Choroid plexus epithelial cell (primary cell): ENCODE measurements at regions not wholly inside any gene's neighbourhood (a gene's known extent, or its start where the extent isn't known, plus 50 kb on each side); places are given as distances from the start of the nearest gene placed in this dataset.

Experiments
- DNase-seq: peaks from one replicate; pipeline ENCODE4 v3.0.0-alpha.2; 2010; ENCODE audit warnings: low read depth
- H3K4me3 ChIP-seq: 2 replicates; pipeline ENCODE4 v1.5.1; 2011; ENCODE audit warnings: low read depth, mild to moderate bottlenecking, control low read depth, low read length, moderate library complexity
- TF ChIP-seq, protein P1 (sequence below): conservative IDR thresholded peaks from 2 replicates; pipeline ENCODE4 v1.5.1; 2011; ENCODE audit warnings: low read depth, mild to moderate bottlenecking, control low read depth, inconsistent platforms, low read length, moderate library complexity

DNA sequence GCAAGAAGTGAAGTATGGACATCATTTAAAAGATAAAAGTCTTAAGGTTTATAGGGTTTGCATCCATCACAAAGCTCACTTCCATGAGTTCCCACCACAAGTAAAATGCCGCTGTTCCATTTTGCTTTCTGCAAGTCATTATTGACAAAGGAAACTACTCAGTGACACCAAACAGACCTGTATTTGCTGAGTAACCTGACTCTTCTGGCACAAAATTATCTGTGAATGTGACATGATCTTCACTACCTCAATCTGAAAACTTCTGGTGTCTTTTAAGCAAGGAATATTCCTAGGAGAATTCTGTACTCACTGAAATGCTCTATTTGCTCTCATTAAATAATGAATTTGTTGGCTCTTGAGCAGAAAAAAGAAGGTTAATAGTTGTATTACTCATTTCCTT lies 1077.4 kb upstream of the ADGRL4 start:
- TF ChIP-seq, protein P1, sequence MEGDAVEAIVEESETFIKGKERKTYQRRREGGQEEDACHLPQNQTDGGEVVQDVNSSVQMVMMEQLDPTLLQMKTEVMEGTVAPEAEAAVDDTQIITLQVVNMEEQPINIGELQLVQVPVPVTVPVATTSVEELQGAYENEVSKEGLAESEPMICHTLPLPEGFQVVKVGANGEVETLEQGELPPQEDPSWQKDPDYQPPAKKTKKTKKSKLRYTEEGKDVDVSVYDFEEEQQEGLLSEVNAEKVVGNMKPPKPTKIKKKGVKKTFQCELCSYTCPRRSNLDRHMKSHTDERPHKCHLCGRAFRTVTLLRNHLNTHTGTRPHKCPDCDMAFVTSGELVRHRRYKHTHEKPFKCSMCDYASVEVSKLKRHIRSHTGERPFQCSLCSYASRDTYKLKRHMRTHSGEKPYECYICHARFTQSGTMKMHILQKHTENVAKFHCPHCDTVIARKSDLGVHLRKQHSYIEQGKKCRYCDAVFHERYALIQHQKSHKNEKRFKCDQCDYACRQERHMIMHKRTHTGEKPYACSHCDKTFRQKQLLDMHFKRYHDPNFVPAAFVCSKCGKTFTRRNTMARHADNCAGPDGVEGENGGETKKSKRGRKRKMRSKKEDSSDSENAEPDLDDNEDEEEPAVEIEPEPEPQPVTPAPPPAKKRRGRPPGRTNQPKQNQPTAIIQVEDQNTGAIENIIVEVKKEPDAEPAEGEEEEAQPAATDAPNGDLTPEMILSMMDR: no peak
- DNase-seq: no peak
- no peak overlapping the region for H3K4me3 ChIP-seq

DNA sequence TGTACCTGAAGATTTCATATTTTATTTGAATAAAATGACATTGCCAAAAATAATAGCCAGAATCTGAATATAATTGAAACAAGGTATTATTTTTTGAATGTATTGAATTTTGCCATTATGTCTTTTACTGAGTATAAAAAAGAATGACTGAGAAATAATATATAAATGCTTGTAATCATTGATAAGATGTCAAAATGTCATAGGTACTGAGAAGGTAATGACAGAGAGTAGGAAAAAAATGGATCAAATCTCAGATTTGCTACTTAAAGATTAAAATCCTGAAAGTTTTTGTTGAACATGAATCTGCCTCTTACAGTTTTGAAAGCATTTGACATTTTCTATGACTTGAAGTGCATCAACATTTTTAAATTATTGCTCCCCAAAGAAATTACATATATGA lies 1069.9 kb upstream of the ADGRL4 start:
- no peak overlapping the region for H3K4me3 ChIP-seq
- TF ChIP-seq, protein P1: no peak
- DNase-seq: no peak

DNA sequence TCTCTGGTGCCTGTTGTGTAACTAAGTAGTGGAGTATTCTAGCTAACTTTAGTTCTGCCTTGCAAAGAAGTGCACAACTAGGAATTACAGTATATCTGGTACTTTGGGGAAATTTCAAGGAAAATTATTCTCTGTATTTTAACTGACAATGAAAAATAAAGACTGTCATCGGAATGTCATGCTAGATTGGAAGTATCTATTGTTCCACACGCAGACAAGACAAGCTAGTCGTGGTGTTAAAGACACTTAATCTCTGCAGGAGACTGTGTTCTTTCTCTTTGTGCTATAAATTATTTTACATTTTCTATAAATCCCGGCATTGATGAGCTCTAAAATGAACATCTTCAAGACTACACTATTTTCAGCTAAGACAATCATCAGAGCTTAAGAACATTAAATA lies 1068.8 kb upstream of the ADGRL4 start:
- TF ChIP-seq, protein P1: no peak
- DNase-seq: no peak
- H3K4me3 ChIP-seq: no peak overlapping the region

DNA sequence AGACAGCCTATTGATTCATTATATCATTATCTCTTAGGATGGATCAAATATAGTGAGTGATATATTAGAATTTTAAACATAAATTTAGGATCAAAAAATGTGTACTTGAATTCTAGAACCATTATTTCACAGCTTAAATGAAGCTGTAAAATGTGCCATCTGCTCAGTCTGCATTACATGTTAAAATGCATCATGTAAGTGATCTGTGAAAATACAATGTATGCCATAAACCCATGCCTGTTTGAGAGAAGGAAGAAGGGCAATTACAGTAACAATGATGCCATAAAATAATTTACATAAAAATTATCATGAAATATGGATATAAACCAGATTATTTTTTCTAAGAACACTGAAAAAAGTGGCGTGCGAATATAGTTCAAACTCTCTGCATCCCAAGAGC lies 1066.0 kb upstream of the ADGRL4 start:
- no peak overlapping the region for H3K4me3 ChIP-seq
- TF ChIP-seq, protein P1: no peak
- no peak for DNase-seq

DNA sequence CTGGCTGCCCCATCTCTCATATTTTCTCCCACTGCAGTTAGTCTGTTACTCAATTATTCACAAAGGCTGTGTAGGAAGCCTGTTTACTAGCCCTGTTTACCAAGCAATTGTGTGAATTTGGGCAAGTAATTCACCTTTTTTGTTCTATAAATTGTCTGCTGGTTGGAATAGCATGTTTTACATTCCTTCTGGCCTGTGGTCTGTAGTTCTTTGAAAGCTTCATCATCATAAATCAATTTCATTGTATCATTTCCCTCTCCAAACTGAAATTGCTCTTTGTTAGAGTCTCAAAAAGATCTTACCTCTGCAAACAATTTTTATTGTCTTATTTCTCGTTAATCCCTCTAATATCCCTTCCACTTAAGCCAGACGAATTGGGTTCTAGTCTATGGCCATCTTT lies 1059.5 kb upstream of the ADGRL4 start:
- DNase-seq: no peak
- TF ChIP-seq, protein P1: no peak
- no peak overlapping the region for H3K4me3 ChIP-seq

DNA sequence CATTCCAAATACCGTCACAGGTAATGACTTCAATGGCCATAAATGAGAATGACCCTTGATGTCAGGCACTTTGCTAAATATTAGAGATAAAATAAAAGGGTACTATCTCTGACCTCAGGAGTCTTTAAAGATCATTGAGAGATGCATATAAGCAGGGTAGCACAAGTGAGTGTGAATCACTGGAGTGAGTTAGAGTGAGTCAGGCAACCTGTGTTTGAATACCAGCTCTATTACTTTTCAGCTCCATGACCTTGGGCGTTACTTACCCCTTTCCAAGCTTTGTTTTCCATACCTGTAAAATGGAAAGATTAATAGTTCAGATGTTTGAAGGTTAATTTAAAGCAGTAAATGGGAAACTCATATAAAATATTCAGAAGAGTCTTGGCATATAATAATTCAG lies 1058.0 kb upstream of the ADGRL4 start:
- TF ChIP-seq, protein P1: no peak
- H3K4me3 ChIP-seq: no peak overlapping the region
- DNase-seq: no peak

DNA sequence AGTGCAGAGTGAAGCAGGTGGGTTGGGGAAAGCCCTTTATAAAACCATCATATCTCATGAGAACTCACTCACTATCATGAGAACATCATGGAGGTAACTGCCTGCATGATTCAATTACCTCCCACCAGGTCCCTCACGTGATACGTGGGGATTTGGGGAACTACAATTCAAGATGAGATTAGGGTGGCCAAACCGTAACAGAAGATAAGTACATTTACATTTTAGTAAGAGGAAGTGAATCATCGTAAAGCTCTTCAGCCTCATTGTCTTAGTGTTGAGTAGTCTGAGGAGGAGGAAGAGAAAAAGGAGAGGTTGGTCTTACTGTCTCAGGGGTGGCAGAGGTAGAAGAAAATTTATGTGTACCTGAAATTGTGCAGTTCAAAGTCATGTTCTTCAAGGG lies 1053.4 kb upstream of the ADGRL4 start:
- DNase-seq: no peak
- no peak overlapping the region for H3K4me3 ChIP-seq
- TF ChIP-seq, protein P1: no peak
